ENCODE measurements at regions not wholly inside any gene's neighbourhood (a gene's known extent, or its start where the extent isn't known, plus 50 kb on each side); places are given as distances from the start of the nearest gene placed in this dataset.
A peak's percentile ranks its signal among the peaks of the same experiment; 100 is the strongest.

DNA sequence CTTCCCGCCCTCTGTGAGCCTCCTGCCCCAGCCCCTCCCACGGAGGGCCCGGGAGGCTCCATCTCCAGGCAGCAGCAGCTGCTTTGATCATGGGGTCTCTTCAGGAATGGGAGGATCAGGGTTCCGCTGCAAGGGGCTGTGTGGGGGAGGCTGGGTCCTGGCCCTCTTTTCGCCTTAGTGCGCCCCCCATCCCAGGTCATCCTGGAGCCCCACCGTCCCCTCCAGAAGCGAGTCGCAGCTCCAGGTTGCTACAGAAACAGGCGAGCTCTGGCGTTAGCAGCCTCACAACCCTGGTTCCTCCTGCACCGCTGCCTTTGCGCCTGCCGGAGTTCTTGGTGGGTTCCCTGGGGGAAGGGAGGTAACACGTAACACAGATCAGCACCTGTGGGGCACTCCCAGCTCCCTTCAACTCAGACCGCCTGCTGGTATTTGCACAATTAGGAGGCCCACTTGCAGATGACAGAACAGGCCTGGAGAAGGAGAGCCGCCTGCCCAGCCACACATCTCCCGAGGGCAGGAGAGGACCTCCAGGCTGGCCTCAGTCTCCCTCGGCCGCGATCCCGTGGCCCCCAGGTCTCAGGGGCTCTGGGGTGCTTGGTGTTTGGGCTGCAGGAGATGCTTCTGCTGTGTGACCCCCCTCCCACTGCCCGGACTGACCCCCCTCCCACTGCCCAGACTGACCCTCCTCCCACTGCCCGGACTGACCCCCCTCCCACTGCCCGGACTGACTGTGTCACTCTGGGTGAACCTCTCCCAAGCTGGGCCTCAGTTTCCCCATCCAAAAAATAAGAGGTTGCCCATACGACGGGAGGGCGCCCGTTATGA lies 64.2 kb upstream of the ADRA2C start:
- no peaks in the 10 kb centered on the region for H3K4me1 ChIP-seq (ENCODE audit: insufficient read depth)
- 31 to 34% (median 31%) methylated on average over 28 to 29 of the region's 29 CpGs for WGBS, 3 donors
- TF ChIP-seq, protein P1, sequence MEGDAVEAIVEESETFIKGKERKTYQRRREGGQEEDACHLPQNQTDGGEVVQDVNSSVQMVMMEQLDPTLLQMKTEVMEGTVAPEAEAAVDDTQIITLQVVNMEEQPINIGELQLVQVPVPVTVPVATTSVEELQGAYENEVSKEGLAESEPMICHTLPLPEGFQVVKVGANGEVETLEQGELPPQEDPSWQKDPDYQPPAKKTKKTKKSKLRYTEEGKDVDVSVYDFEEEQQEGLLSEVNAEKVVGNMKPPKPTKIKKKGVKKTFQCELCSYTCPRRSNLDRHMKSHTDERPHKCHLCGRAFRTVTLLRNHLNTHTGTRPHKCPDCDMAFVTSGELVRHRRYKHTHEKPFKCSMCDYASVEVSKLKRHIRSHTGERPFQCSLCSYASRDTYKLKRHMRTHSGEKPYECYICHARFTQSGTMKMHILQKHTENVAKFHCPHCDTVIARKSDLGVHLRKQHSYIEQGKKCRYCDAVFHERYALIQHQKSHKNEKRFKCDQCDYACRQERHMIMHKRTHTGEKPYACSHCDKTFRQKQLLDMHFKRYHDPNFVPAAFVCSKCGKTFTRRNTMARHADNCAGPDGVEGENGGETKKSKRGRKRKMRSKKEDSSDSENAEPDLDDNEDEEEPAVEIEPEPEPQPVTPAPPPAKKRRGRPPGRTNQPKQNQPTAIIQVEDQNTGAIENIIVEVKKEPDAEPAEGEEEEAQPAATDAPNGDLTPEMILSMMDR (IDR thresholded peaks at IDR 0.05): no peak
- TF ChIP-seq EP300 (IDR thresholded peaks at IDR 0.05) (no peak), POLR2A (IDR thresholded peaks at IDR 0.05) (no peak)
- intact Hi-C loops (cut with DNase I): no loop called here
- H3K4me3 ChIP-seq: no peak overlapping the region
- H3K27ac ChIP-seq: no peak overlapping the region
- H3K9me3 ChIP-seq: no peaks in the 10 kb centered on the region
- no peaks in the 10 kb centered on the region for H3K27me3 ChIP-seq
- peak in 2 of 5 donors; percentile 7 to 18 for DNase-seq
- no peaks in the 10 kb centered on the region for H3K36me3 ChIP-seq

DNA sequence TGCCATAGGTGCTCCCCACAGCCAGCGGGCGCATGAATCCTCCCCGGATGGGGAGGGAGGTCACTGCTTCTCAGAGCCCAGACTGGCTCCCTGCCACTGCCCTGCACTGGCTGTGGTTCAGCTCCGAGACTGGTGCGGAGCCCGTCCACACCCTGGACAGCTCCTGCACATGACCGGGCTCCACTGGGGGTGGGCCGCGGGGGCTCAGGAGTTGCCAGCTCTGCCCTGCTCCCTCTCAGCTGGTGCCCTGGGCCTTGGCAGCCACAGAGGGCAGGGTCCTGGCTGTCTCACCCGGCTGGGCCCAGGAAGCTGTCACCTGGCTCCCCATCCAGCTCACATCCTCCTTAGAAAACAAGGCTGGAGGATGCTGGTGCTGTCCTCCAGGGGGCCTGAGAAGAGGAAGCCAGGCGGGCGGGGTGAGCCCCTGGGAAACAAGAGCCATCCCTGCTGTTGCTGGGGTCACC lies 64.9 kb upstream of the ADRA2C start:
- H3K9me3 ChIP-seq: no peaks in the 10 kb centered on the region
- no peaks in the 10 kb centered on the region for H3K36me3 ChIP-seq
- peak in 2 of 5 donors; percentile 9 to 37 for DNase-seq
- no peaks in the 10 kb centered on the region for H3K27me3 ChIP-seq
- no peak overlapping the region for H3K27ac ChIP-seq
- H3K4me3 ChIP-seq: no peak overlapping the region
- intact Hi-C loops (cut with DNase I): no loop called here
- TF ChIP-seq POLR2A (IDR thresholded peaks at IDR 0.05): no peak
- TF ChIP-seq EP300 (IDR thresholded peaks at IDR 0.05): no peak
- TF ChIP-seq, protein P1 (IDR thresholded peaks at IDR 0.05): no peak
- no peaks in the 10 kb centered on the region for H3K4me1 ChIP-seq (ENCODE audit: insufficient read depth)
- WGBS, 3 donors: 20 to 45% (median 33%) methylated on average over 9 to 12 of the region's 12 CpGs

DNA sequence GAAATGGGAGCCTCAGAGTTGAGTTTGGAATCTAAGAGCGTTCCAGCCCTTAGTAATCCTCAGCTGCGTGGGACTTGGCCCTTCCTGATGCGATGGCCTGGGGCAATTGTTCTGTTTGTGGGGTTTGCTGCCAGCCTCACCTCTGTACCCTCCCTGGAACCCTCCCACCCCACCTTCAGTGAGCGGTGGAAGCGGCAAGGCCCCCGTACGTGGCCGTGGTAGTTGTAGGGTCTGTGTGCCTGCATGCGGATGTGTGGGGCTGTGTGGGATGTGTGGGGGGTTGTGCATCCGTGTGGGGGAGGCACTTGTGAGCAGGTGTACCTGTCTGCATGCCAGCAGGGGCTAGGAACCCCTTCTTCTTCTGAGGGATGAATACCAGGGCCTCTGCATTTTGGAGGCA lies 65.4 kb upstream of the ADRA2C start:
- Histone ChIP-seq H3K27me3 (no peaks in the 10 kb centered on the region), H3K27ac (no peak overlapping the region), H3K4me3 (no peak overlapping the region), H3K36me3 (no peaks in the 10 kb centered on the region), H3K9me3 (no peaks in the 10 kb centered on the region), H3K4me1 (ENCODE audit: insufficient read depth) (no peaks in the 10 kb centered on the region)
- intact Hi-C loops (cut with DNase I): no loop called here
- DNase-seq: peak in 2 of 5 donors; percentile 2 to 17
- TF ChIP-seq POLR2A (IDR thresholded peaks at IDR 0.05): no peak
- TF ChIP-seq EP300 (IDR thresholded peaks at IDR 0.05): no peak
- TF ChIP-seq, protein P1 (IDR thresholded peaks at IDR 0.05): no peak
- 63 to 68% (median 66%) methylated on average over 10 of the region's 10 CpGs for WGBS, 3 donors

DNA sequence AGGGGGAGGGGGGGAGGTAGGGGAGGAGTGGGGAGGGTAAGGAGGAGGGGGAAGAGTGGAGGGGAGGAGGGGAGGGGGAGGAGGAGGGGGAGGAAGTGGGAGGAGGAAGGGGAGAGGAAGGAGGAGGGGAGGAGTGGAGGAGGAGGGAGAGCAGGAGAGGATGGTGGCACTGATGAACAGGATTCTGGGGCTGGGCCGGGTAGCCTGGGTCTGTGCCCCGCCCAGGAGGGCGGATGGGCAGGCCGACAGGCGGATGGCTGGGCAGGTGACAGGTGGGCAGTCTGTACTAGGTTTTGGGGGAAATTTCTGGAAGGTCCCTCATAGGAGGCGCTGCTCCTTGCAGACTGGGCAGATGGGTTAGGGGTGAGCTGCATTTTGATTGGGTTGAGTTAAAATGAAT lies 66.0 kb upstream of the ADRA2C start:
- DNase-seq: peak in 2 of 5 donors; percentile 1 to 4
- Histone ChIP-seq H3K4me1 (ENCODE audit: insufficient read depth) (no peaks in the 10 kb centered on the region), H3K36me3 (no peaks in the 10 kb centered on the region), H3K9me3 (no peaks in the 10 kb centered on the region), H3K4me3 (no peak overlapping the region), H3K27ac (no peak overlapping the region), H3K27me3 (no peaks in the 10 kb centered on the region)
- 69 to 76% (median 75%) methylated on average over 6 of the region's 6 CpGs for WGBS, 3 donors
- intact Hi-C loops (cut with DNase I): no loop called here
- TF ChIP-seq, protein P1 (IDR thresholded peaks at IDR 0.05): no peak
- TF ChIP-seq POLR2A (IDR thresholded peaks at IDR 0.05) (no peak), EP300 (IDR thresholded peaks at IDR 0.05) (no peak)

Data from ovary (tissue), 7 donors.